ENCODE measurements at regions not wholly inside any gene's neighbourhood (a gene's known extent, or its start where the extent isn't known, plus 50 kb on each side); places are given as distances from the start of the nearest gene placed in this dataset.

- TF ChIP-seq CTCF (conservative IDR thresholded peaks at IDR 0.05; ENCODE audit: low read length), result no peak
- TF ChIP-seq EZH2phosphoT487 (IDR thresholded peaks at IDR 0.05; ENCODE audit: borderline replicate concordance, low read depth, low read length), result no peak
Observed at GRCh38 chr1:201761871-201762270, 67.1 kb upstream of the IPO9 start.

Data from OCI-LY7 (cell line).